Astrocyte of the spinal cord (primary cell): ENCODE measurements at regions not wholly inside any gene's neighbourhood (a gene's known extent, or its start where the extent isn't known, plus 50 kb on each side); places are given as distances from the start of the nearest gene placed in this dataset.

Experiments
- DNase-seq: peaks from one replicate; pipeline ENCODE4 v3.0.0; 2011; ENCODE audit warnings: low read depth, low spot score
- H3K4me3 ChIP-seq: 2 replicates; pipeline ENCODE4 v1.5.1; 2011; ENCODE audit warnings: low read depth, mild to moderate bottlenecking, low read length, moderate library complexity
- CTCF ChIP-seq: IDR thresholded peaks from 2 replicates; pipeline ENCODE4 v1.5.1; 2012; ENCODE audit warnings: low read depth, mild to moderate bottlenecking, low read length, inconsistent platforms
- in situ Hi-C: cut with HindIII; loops from 2 replicates; pipeline ENCODE4 v1.10.0; 2017; ENCODE audit warnings: low sequenced_read_pairs

GRCh38 chr4:54904953-54905352 lies 220.4 kb downstream of the KDR start:
- no peak for DNase-seq
- in situ Hi-C loops, result no loop called here
- no peak for TF ChIP-seq CTCF
- no peak overlapping the region for H3K4me3 ChIP-seq

- in situ Hi-C loops, result no loop called here
- no peak for TF ChIP-seq CTCF
- no peak overlapping the region for H3K4me3 ChIP-seq
- DNase-seq, result no peak
These were observed 222.4 kb downstream of the KDR start for GRCh38 chr4:54902976-54903375.

- no peak overlapping the region for H3K4me3 ChIP-seq
- no peak for TF ChIP-seq CTCF
- in situ Hi-C loops, result no loop called here
- DNase-seq, result peak; percentile 67
These were observed 223.1 kb downstream of the KDR start for GRCh38 chr4:54902271-54902670.

GRCh38 chr4:54901202-54901601 lies 224.2 kb downstream of the KDR start:
- no peak for DNase-seq
- no peak overlapping the region for H3K4me3 ChIP-seq
- in situ Hi-C loops, result no loop called here
- TF ChIP-seq CTCF, result no peak

GRCh38 chr4:54898656-54899340 lies 226.6 kb downstream of the KDR start:
- no peak for TF ChIP-seq CTCF
- in situ Hi-C loops, result no loop called here
- no peak overlapping the region for H3K4me3 ChIP-seq
- peak; percentile 53 for DNase-seq

- DNase-seq, result no peak
- in situ Hi-C loops, result no loop called here
- no peak for TF ChIP-seq CTCF
- H3K4me3 ChIP-seq, result no peak overlapping the region
These were observed 227.3 kb downstream of the KDR start for GRCh38 chr4:54898056-54898562.
